Inflammatory macrophage treated with lipopolysaccharide for 1 hour (primary cell): ENCODE measurements at regions not wholly inside any gene's neighbourhood (a gene's known extent, or its start where the extent isn't known, plus 50 kb on each side); places are given as distances from the start of the nearest gene placed in this dataset.
"Not testable (repeated sequence)": the region's sequence is repeated elsewhere in the genome, so short reads cannot be mapped to it uniquely, and the experiment has no call there.

Experiments used
- DNase-seq, 2 donors: peaks; one replicate each; pipeline ENCODE4 v3.0.0-alpha.2; 2020 to 2022

DNA sequence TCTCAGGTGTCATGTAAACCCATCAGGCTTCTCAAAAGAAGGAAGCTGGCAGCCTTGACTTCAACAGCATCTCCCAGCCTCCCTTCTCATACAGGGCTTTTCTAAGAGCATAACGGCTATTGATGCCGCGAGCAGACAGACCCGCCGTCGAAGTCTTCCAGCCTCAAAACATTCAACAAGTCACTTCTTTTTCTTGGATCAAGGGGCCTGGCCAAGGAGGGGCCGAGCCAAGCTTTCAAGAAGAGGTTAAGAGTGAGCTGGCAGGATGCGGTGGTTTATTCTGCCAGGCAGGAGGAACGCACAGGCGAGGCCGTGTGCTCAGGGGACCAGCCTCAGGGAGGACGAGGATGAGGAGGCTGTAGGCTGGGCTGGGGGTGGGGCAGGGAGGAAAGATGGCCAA, 102.9 kb upstream of the RFLNA start:
- no peak for DNase-seq

DNA sequence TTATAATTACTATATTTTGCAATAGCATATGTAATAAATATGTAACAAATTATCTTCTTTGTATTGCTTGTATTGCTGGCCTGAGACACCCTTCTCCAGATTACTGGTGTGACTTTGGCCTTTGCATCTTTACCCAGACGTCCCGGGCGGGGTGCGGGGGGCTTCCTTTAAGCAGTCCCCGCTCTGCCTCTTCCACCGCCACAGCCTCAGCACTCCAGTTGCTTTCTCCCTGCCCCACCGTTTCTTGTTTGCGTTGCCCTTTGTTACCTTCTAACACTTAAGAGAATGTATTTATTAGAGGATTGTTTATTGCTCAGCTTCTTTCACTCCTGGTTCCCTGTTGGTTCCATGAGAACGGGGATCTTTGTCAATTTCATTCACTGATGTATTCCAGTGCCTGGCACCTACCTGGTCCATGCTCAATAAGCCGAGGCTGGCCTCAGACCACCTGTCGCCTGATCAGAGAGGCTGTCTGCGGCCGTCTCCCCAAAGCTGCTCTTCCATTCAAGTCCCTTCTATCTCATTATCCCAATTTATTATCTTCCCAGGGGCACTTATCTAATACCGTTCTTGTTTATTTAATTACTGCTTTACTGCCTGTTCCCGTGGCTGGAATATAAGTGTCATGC, 100.5 kb upstream of the RFLNA start:
- DNase-seq = no peak

DNA sequence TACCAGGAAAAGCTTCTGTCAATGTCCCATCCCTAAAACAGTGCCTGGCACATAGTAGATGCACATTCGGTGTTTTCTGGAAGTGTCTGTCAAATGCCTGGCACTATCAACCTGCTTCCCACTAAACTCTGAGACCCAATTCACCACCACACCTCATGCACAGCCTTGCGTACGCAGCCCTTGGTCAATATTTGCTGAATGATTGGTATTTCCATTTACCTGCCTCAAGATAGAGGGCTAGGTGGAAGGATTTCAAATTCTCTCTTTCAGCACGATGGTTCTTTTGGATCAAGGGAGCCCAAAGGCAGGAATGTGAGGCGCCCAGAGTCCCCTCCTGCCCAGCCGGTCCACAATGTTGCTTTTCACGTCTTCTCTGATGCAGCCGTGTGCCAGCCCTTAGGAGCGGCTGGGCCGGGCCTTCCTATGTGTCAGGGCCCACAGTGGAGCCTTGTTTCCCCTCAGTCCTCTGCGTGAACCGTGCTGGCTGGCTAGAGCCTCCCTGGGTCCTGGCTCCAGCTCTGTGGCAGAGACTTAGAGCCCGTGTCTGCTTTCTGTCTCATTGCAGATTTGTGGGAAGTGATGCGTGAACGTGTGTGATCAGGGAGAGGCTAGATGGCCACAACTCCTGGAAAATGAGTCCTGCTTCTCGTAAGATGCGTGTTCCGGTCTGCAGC, 99.9 kb upstream of the RFLNA start:
- DNase-seq = no peak

DNA sequence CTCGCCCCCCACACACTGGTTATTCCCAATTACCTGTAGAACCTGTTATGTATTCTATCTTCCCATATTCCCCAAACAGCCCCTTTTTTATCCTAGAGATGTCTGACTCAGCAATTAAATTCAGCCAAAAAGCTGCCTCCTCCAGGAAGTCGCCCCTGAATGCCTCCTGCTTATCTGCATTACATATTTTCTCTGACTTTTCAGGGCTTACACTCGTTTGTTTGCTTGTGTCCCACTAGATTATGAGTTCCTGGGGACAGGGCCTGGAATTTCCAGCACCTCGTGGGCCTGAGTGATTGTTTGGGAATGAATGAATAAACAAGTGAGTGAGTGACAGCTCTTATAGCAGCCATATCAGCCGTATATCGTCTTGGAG, 99.3 kb upstream of the RFLNA start:
- DNase-seq = no peak

DNA sequence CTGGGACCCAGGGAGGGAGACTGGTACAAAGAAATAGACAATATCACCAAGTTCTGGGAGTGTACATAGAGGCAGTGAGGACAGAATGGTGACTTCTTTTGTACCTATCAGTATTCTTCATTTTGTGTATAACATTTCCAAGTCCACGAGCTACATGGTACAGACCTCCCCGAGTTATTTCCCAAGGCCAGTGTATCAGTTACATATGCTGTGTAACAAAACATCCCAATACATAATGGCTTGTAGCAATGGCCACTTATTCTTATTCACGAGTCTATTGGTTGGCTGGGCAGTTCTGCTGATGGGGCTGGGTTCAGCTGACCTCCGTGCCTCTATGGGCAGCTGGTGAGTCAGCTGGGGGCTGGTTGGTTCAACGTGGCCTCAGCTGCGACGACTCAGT, 98.7 kb upstream of the RFLNA start:
- DNase-seq = no peak

DNA sequence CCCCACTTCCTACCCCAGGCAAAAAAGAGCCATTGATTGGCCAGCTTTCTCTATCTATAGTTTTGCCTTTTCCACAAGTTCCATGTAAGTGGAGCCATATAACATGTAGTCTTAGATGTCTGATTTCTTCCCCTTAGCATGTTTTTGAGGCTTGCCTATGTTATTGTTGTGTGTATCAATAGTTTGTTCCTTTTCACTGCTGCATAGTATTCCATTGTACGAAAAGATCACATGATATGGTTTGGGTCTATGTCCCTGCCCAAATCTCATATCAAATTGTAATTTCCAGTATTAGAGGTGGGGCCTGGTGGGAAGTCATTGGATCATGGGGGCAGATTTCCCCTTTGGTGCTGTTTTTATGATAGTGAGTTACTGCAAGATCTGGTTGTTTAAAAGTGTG, 93.6 kb upstream of the RFLNA start:
- DNase-seq = no peak

DNA sequence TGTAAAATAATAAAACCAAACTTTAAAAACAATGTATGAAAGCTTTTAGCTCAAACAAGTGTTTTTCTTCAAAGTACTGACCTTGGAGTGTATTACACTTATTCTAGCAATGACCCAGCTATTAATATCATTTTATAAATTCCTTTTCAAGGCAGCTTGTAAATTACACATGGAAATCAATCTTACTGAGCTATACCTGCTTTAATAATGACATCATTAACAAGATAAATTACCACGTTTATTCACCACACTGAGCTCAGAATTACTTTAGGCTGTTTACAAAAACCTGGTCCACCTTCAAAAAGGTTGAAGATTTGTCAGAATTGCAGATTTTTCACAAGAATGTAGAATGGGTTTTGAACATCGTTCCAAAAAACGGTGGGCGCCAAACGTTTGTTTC, 91.7 kb upstream of the RFLNA start:
- DNase-seq = no peak

DNA sequence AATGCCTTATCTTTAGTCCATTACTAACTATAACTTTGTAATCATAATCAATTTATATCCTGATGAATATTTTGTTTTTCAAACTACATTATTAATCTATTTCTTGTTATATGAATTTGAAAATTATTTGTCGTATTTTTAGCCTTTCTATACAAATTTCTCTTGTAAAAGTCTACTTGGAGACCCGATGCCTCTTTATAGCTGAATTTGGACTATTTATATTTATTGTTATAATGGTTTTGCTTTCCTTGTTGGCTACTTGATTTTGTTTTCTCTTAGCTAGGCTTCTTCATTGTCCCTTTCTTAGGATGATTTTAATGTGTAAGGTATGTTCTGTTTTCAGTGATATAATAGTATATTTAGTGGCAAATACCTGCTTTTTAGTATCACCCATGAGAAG, 89.5 kb upstream of the RFLNA start:
- no peak for DNase-seq

DNA sequence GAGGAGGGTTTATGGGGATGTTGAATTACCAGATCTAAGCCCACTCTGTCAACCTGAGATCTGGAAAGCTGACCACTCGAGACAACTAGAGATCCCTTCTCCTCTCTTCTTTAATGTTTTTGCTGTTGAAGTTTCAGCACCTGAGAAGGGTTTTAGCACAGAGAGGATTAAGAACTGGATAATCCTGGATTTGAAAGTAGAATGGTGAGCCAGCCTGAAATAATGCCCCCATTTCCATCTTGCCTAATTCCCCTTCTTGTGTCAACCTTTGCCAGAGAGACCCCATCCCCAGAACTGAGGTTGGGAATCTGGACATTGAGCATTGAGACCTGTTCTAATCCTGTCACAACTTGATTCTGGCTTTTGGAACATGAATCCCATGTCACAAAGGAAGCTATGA, 87.8 kb upstream of the RFLNA start:
- DNase-seq = no peak

DNA sequence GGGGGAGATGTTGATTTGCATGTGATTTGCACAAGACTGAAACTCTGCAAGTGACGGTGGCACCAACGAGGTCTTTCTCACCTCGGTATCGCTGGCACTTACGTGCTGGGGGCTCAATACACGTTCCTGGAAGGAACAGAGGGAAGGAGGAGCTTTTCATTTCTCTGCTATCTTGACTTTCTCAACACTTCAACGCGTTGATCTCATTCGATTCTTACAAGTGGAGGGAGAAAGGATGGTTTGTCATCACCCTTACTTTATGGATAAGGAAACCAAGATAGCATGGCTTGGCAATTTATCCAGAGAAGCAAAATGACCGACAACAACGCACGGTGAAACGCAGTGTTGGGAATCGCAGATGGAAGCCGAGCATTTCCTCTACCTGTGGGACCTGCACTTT, 87.3 kb upstream of the RFLNA start:
- no peak for DNase-seq

DNA sequence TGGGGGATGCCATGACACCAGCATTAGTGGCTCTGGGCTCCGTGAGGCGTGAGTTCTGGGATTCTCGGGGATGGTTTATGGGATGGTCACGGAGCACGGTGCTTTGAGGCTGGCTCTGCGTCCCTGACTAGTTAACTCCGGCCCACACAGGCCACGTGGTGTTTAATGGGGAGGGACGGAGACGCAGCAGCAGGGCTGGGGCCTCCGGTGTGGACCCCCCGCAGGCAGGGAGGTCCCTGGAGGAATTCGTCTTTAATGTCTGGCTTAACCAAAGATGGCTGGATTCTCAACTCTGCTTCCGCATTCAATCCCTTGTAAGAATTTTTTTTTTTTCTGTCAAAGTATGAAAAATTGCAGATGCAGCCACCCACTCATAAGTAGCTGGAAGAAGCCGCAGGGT, 86.4 kb upstream of the RFLNA start:
- DNase-seq = no peak

DNA sequence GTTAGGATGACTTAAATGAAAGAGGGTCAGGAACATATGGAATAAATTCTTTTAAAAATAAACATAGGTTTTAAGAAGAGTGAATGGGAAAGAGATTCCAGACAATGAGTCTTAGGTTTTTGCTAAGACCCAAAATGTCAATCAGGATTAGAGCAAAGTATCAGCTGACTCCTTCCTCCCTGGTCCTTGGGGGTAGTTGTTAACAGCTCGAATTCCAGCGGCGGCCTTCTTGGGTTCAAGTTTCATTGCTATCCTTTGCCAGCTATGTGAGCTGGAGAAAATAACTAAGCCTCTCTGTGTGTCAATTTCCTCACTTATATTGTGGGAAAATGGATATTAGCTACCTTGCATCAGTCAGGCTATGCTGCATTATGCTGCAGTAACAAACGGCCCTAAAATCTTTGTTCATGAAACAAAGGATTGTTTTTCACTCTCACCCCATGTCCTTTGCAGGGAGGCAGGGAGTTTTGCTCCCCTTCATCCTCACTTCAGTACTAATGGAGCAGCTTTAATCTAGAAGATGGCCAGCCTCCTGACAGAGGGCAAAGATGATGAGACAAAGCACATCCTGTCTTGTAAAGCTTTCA, 83.8 kb upstream of the RFLNA start:
- no peak for DNase-seq

DNA sequence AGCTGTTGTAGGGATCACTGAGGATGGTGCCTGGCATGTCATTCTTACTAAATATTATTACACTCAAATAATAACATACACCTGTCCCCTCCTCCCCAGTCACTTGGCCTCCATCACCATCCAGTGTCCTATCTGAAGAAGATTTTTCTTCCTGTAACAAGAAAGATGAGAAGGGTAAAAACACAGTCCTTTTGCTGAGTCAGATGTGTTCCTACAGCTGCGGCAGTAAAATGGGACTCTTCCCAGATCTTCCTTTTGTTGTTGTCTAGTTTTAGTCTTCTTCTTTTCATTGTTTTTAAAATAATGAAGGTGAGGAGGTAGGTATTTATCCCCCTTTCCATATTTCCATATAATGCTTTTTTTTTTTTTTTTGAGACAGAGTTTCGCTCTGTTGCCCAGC, 83.1 kb upstream of the RFLNA start:
- DNase-seq = no peak

DNA sequence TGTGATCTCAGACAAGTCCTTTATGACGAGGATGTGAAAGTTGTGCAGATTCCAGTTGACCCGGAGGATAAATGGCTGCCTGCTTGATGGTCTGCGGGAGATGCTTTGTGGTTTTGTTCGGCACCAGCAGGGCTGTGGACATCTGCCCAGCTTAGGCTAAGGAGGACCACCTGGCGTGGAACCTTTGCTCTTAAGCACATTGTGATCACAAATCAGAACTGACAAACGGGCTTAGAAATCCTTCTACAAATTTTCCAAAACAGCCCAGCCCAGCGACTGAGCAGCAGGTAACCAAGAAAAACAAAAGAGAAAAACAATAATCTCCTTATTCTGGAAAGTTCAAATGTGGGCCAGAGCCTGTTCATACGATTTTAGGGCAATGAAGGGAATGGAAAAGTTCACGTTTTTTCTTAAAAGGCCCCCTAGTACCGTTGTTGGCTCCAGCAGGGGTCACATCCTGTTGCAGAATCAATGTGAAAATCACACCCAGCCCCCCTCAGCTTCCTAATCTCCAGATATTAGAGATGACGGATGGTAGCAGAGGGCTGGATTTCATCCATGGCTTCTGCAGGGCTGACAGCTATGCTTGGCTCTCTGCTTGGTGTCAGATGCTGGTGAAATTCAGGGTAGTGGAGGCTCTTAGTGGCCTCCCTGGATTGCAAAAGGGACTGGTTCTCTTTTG, 81.1 kb upstream of the RFLNA start:
- DNase-seq = no peak

DNA sequence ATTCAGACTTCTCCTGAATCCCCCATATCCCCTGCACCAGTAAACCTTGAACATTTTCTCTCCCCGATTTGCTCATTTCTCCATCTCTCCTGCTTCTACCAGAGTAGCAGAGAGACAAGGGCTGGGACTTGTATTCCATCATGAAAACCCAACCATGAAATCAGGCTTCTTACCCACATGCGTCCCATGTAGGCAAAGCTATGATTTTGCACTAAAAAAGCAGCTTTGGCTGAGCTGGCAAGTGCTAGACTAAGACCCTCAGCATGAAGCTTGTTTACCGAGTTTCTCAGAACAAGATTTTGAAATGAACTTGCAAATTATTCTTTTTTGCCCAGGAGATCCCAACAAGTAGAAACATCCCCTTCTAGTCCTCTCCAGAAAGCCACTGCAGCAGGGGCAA, 80.3 kb upstream of the RFLNA start:
- no peak for DNase-seq

DNA sequence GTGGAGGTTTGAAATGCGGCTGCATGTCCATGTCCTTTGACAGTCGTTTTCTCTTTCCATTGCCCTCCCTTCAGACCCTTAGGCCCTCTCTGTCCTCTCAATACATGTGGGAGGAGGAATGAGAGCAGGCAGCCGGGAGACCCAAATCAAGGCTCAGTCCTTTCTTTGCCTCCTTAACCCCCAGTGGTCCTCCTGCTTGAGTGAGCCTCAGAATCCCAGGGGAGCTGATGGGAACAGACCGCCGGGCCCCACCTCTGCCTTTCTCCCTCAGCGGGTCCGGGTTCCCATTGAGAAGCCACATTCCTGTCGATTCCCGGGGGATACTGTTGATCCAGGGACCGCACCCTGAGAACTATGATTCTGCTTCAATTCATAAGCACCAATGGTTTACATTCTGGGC, 77.9 kb upstream of the RFLNA start:
- no peak for DNase-seq

DNA sequence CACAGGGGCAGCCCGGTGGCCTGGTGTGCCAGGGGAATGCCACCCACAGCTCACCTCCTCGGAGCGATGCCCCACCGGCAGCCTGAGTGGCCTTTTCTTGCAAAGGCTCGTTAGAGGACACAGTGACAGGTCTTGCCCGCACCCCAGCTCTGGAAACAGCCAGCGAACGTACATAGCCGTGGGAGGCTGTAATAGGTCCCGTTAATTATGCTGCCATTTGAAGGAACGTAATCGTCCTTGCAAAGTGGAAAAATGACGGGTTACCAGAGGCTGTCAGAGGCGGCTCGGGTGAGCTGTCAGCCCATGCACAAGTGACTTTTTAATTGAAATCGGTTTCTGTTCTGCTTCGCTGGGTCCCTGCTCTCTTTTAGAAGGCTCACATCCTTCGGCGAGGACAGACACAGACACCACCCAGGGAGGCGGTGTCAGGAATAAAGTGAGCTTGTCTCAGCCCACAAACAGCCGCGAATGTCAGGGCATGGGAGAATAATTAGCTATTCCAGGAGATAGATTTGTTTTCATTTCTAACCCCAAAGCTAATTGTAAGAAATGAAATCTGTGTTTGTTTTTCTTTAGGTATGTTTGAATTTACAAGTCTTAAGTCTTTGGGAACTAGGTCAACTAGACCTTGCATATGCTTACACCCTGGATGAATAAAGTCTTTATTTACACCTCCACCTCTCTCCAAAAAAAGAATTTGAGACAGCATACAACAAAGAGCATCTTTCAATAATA, 77.2 kb upstream of the RFLNA start:
- DNase-seq = peak in 1 of 2 donors; percentile 17

DNA sequence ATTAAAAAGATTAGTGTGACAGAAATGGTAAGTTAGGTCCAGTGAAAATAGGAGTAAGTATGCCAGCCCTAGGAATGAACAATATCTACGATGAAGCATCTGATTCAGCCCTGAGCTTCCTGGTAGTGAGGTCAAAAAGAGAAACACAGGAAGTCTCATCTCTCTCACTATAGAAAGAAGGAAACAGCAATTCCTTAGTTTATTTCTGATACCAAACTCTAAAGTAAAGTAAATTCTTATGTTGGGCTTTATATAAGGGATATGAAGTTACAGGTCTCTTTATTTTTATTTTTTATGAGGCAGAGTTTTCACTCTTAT, 76.7 kb upstream of the RFLNA start:
- DNase-seq = peak in 1 of 2 donors; percentile 12

DNA sequence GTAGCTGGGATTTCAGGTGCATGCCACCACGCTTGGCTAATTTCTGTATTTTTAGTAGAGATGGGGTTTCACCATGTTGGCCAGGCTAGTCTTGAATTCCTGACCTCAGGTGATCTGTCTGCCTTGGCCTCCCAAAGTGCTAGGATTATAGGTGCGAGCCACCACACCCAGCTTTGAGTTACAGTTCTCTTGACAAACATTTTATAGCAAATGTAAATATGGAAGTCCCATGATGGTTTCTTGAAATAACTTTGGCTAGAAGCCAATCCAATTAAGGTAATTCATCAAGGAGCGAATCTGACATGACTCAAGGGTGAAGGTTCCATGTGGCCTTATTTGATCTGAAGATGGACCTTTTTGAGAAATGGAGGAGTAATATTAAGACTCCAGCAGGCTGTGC, 76.2 kb upstream of the RFLNA start:
- DNase-seq = not testable (repeated sequence)

DNA sequence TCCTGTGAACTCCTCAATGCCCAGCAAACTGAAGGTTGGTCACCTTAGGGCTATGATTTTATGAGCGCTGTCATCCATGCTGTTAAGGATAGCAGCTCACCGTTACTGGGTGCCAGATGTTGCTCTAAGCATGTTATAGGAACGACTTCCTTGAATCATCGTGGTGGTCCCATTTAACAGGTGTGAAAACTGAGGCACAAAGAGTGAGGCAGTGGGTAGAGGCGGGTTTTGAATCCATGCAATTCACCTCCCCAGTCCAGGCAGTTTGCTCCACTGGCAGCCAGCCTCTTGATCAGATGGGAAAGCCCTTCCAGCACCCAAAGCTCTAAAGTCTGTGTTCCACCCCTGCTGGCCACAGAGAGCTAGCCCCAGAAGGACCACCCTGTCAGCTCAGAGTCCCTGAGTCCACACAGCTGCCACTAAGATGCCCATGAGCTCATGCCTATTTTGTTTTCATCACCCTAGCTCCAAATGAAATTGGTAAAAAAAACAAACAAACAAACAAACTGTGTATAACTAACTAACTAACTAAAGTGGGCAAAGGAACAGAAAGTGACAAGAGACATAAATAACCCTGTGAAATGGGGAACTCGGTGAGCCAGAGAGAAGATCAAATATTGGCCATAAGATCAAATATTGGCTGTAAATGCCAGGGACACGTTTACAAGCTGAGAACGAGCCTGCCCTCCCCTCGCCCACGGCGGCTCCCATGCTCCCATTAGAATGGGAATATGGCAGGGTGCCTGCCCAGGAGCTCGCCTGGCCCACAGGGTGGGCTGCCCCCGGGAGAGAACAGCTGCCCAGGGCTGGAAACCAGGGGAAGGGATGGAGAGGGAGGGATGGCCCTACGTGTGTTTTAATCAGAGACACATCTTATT, 72.3 kb upstream of the RFLNA start:
- DNase-seq = no peak

DNA sequence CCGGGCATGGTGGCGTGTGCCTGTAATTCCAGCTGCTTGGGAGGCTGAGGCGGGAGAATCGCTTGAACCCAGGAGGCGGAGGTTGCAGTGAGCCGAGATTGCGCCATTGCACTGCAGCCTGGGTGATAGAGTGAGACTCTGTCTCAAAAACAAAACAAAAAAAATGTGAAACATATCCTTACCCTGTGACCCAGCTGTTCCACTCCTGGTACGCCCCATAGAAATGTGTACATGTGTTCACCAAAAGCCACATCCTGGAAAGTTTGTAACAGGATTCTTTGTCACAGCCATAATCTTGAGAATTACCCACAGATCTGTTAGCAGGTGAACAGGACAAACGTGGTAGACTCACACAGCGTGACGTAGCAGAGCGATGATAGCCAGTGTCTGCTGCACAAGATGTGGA, 71.2 kb upstream of the RFLNA start:
- DNase-seq = not testable (repeated sequence)

DNA sequence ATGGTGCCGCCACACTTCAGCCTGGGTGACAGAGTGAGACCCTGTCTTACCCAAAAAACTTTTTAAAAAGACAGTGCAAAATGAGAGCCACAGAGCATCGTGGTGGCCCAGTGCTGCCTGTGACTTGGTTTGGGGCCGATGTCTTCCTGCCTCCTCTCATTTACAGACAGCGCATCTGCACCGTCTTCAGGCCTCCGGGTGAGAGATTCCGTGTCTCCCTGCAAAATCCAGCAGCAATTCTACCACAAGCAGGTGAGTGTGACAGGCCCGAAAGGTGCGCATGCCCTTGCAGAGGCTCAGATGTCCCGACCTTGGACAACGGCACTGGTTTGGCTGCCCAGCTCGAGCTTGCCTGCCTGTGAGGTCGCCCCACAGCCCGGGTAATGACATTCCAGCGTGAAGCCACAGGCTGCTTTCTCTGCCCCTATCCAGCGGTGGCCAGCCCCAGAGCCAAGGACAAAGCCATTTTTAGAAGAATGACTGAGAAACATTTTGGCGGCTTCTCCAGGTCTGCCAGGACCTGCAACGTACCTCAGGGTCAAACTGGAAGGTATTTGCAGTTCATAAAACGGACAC, 70.3 kb upstream of the RFLNA start:
- no peak for DNase-seq
